ENCODE measurements at regions not wholly inside any gene's neighbourhood (a gene's known extent, or its start where the extent isn't known, plus 50 kb on each side); places are given as distances from the start of the nearest gene placed in this dataset.

DNA sequence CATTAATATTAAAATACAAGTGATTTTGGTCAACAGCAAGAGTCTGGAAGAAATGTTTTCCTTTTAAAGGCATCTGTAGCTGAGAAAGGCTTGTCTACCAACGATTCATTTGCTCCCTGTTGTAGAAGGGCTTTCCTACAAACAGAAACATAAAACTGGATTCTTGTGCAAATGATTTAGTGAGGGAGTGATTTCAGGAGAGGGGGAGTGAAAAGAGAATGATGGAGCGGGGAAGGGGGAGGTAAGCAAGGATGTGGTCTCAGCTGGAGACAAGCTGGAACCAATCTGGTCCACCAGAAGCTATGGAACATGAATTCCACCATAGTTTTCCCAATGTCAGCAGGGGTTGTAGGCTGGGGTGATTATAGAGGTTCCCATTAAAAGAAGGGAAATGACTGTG lies 196.3 kb downstream of the FBXO4 start:
- TF ChIP-seq CTCF (IDR thresholded peaks at IDR 0.05; ENCODE audit: low read depth, low read length, missing control alignments), result no peak
- no peak for DNase-seq
- no peak overlapping the region for H3K4me3 ChIP-seq (ENCODE audit: low read depth, low read length)
- no peaks in the 10 kb centered on the region for H3K36me3 ChIP-seq (replicated peaks)
- H3K27me3 ChIP-seq (replicated peaks), result no peaks in the 10 kb centered on the region
- no peak overlapping the region for H3K27ac ChIP-seq
- in situ Hi-C loops (cut with HindIII; ENCODE audit: low pct_ligation_motif_present, low sequenced_read_pairs), result no loop called here

- Histone ChIP-seq H3K4me3 (ENCODE audit: low read depth, low read length) (no peak overlapping the region), H3K27me3 (replicated peaks) (no peaks in the 10 kb centered on the region), H3K36me3 (replicated peaks) (no peaks in the 10 kb centered on the region), H3K27ac (no peak overlapping the region)
- in situ Hi-C loops (cut with HindIII; ENCODE audit: low pct_ligation_motif_present, low sequenced_read_pairs), result no loop called here
- no peak for DNase-seq
- TF ChIP-seq CTCF (IDR thresholded peaks at IDR 0.05; ENCODE audit: low read depth, low read length, missing control alignments), result no peak
These were observed 206.0 kb downstream of the FBXO4 start for GRCh38 chr5:42131081-42131480.

- no peaks in the 10 kb centered on the region for H3K27me3 ChIP-seq (replicated peaks)
- no peaks in the 10 kb centered on the region for H3K36me3 ChIP-seq (replicated peaks)
- TF ChIP-seq CTCF (IDR thresholded peaks at IDR 0.05; ENCODE audit: low read depth, low read length, missing control alignments), result no peak
- H3K4me3 ChIP-seq (ENCODE audit: low read depth, low read length), result no peak overlapping the region
- DNase-seq, result no peak
- no peak overlapping the region for H3K27ac ChIP-seq
- in situ Hi-C loops (cut with HindIII; ENCODE audit: low pct_ligation_motif_present, low sequenced_read_pairs), result no loop called here
These were observed 218.3 kb downstream of the FBXO4 start for GRCh38 chr5:42143361-42143760.

- in situ Hi-C loops (cut with HindIII; ENCODE audit: low pct_ligation_motif_present, low sequenced_read_pairs), result no loop called here
- H3K36me3 ChIP-seq (replicated peaks), result no peaks in the 10 kb centered on the region
- H3K27ac ChIP-seq, result no peak overlapping the region
- no peak for DNase-seq
- no peak overlapping the region for H3K4me3 ChIP-seq (ENCODE audit: low read depth, low read length)
- no peaks in the 10 kb centered on the region for H3K27me3 ChIP-seq (replicated peaks)
- TF ChIP-seq CTCF (IDR thresholded peaks at IDR 0.05; ENCODE audit: low read depth, low read length, missing control alignments), result no peak
These were observed 223.7 kb downstream of the FBXO4 start for GRCh38 chr5:42148813-42149212.

- in situ Hi-C loops (cut with HindIII; ENCODE audit: low pct_ligation_motif_present, low sequenced_read_pairs), result no loop called here
- H3K36me3 ChIP-seq (replicated peaks), result no peaks in the 10 kb centered on the region
These were observed 232.1 kb downstream of the FBXO4 start for GRCh38 chr5:42157215-42157614.

More at GRCh38 chr5:42157215-42157614, 232.1 kb downstream of the FBXO4 start:
- no peak for TF ChIP-seq CTCF (IDR thresholded peaks at IDR 0.05; ENCODE audit: low read depth, low read length, missing control alignments)
- H3K4me3 ChIP-seq (ENCODE audit: low read depth, low read length), result no peak overlapping the region
- no peaks in the 10 kb centered on the region for H3K27me3 ChIP-seq (replicated peaks)
- no peak for DNase-seq
- no peak overlapping the region for H3K27ac ChIP-seq

Data from brain microvascular endothelial cell (primary cell).